Thyroid gland (tissue), 4 donors: ENCODE measurements at regions not wholly inside any gene's neighbourhood (a gene's known extent, or its start where the extent isn't known, plus 50 kb on each side); places are given as distances from the start of the nearest gene placed in this dataset.

Source experiments
- DNase-seq, 2 donors: peaks; one replicate each; pipeline ENCODE4 v3.0.0-alpha.2; 2019
- H3K27ac ChIP-seq, 3 donors: fragments of 200-600 bp; sonication (generic); 1 replicate in 2 of 3; 2 replicates in 1 of 3; pipeline ENCODE4 v1.5.1; 2016 to 2019; ENCODE audit warnings: mild to moderate bottlenecking in 1 of 3, moderate library complexity in 1 of 3
- H3K27me3 ChIP-seq: fragments of 200-600 bp; sonication (generic); one replicate; pipeline ENCODE4 v1.5.1; 2019
- H3K36me3 ChIP-seq, 2 donors: fragments of 200-600 bp; sonication (generic); one replicate each; pipeline ENCODE4 v1.5.1; 2016 to 2019
- H3K4me1 ChIP-seq, 2 donors: fragments of 200-600 bp; sonication (generic); one replicate each; pipeline ENCODE4 v1.5.1; 2017 to 2019
- H3K4me3 ChIP-seq, 3 donors: fragments of 200-600 bp; sonication (generic); replicated peaks in 1 of 3; 1 replicate in 2 of 3; 2 replicates in 1 of 3; pipeline ENCODE4 v1.5.1; 2016; ENCODE audit warnings: mild to moderate bottlenecking in 1 of 3
- H3K9me3 ChIP-seq: fragments of 200-600 bp; sonication (generic); one replicate; pipeline ENCODE4 v1.5.1; 2017
- CTCF ChIP-seq, 6 experiments: fragments of 200-600 bp in 3 of 6; fragments of 450-650 bp in 3 of 6; sonication (generic) in 3 of 6; IDR thresholded peaks; one replicate each; pipeline ENCODE4 v1.5.1; 2016 to 2019; ENCODE audit warnings: antibody characterized with exemption in 6 of 6, mild to moderate bottlenecking in 2 of 6, inconsistent platforms in 1 of 6, moderate library complexity in 1 of 6
- POLR2A ChIP-seq, 2 donors: fragments of 450-650 bp; IDR thresholded peaks; one replicate each; pipeline ENCODE4 v1.6.1; 2017; ENCODE audit warnings: antibody characterized with exemption in 2 of 2, mild to moderate bottlenecking in 2 of 2, moderate library complexity in 1 of 2
- WGBS, 2 donors: methylation state at CpG; one replicate each; pipeline ENCODE4 v1.1.5; 2017; 5-methylcytosine and 5-hydroxymethylcytosine counted together
- intact Hi-C: fragments of 100-400 bp; cut with DNase I; formaldehyde crosslinking; loops from one replicate; pipeline ENCODE4 v1.15.1; 2023

GRCh38 chr16:51040637-51041036, 110.4 kb downstream of the SALL1 start:
- no peak for DNase-seq
- no peak overlapping the region for H3K27ac ChIP-seq
- intact Hi-C loops = no loop called here
- H3K9me3 ChIP-seq = no peaks in the 10 kb centered on the region
- no peaks in the 10 kb centered on the region for H3K36me3 ChIP-seq
- no peak for TF ChIP-seq CTCF (IDR thresholded peaks at IDR 0.05)
- TF ChIP-seq POLR2A (IDR thresholded peaks at IDR 0.05) = no peak
- no peaks in the 10 kb centered on the region for H3K4me1 ChIP-seq
- no peaks in the 10 kb centered on the region for H3K27me3 ChIP-seq
- no peak overlapping the region for H3K4me3 ChIP-seq

GRCh38 chr16:51039638-51040331, 111.3 kb downstream of the SALL1 start:
- WGBS, 2 donors = 65 to 70% methylated on average over 13 to 14 of the region's 14 CpGs
- Histone ChIP-seq H3K4me3 (no peak overlapping the region), H3K27me3 (no peaks in the 10 kb centered on the region), H3K4me1 (no peaks in the 10 kb centered on the region), H3K36me3 (no peaks in the 10 kb centered on the region), H3K27ac (no peak overlapping the region), H3K9me3 (no peaks in the 10 kb centered on the region)
- TF ChIP-seq POLR2A (IDR thresholded peaks at IDR 0.05) = no peak
- DNase-seq = no peak
- intact Hi-C loops = no loop called here

- Histone ChIP-seq H3K9me3 (no peaks in the 10 kb centered on the region), H3K27me3 (no peaks in the 10 kb centered on the region), H3K36me3 (no peaks in the 10 kb centered on the region), H3K27ac (no peak overlapping the region), H3K4me3 (no peak overlapping the region), H3K4me1 (no peaks in the 10 kb centered on the region)
- intact Hi-C loops = no loop called here
- no peak for DNase-seq
- TF ChIP-seq POLR2A (IDR thresholded peaks at IDR 0.05) = no peak
- TF ChIP-seq CTCF (IDR thresholded peaks at IDR 0.05) = no peak
- 93 to 95% methylated on average over 7 of the region's 7 CpGs for WGBS, 2 donors
Measured at GRCh38 chr16:51035711-51036110, 115.4 kb downstream of the SALL1 start.

GRCh38 chr16:51035110-51035498, 116.0 kb downstream of the SALL1 start:
- intact Hi-C loops = no loop called here
- no peaks in the 10 kb centered on the region for H3K9me3 ChIP-seq
- no peak overlapping the region for H3K4me3 ChIP-seq
- H3K4me1 ChIP-seq = no peaks in the 10 kb centered on the region
- no peak for DNase-seq
- TF ChIP-seq CTCF (IDR thresholded peaks at IDR 0.05) = no peak
- TF ChIP-seq POLR2A (IDR thresholded peaks at IDR 0.05) = no peak
- no peaks in the 10 kb centered on the region for H3K27me3 ChIP-seq
- 67 to 76% methylated on average over 3 of the region's 3 CpGs for WGBS, 2 donors
- H3K27ac ChIP-seq = no peak overlapping the region
- H3K36me3 ChIP-seq = no peaks in the 10 kb centered on the region

- intact Hi-C loops = no loop called here
- Histone ChIP-seq H3K9me3 (no peaks in the 10 kb centered on the region), H3K4me1 (no peaks in the 10 kb centered on the region), H3K4me3 (no peak overlapping the region), H3K36me3 (no peaks in the 10 kb centered on the region), H3K27ac (no peak overlapping the region), H3K27me3 (no peaks in the 10 kb centered on the region)
- no peak for TF ChIP-seq CTCF (IDR thresholded peaks at IDR 0.05)
- no peak for TF ChIP-seq POLR2A (IDR thresholded peaks at IDR 0.05)
- DNase-seq = peak; percentile 6 to 17
- 53 to 68% methylated on average over 6 of the region's 6 CpGs for WGBS, 2 donors
Measured at GRCh38 chr16:51034481-51035109, 116.5 kb downstream of the SALL1 start.
